ENCODE measurements at regions not wholly inside any gene's neighbourhood (a gene's known extent, or its start where the extent isn't known, plus 50 kb on each side); places are given as distances from the start of the nearest gene placed in this dataset.
"Not testable (repeated sequence)": the region's sequence is repeated elsewhere in the genome, so short reads cannot be mapped to it uniquely, and the experiment has no call there.

- peak; percentile 15 for DNase-seq (ENCODE audit: low spot score)
Measured at GRCh38 chr3:72660270-72661114, 187.8 kb downstream of the SHQ1 start.

DNA sequence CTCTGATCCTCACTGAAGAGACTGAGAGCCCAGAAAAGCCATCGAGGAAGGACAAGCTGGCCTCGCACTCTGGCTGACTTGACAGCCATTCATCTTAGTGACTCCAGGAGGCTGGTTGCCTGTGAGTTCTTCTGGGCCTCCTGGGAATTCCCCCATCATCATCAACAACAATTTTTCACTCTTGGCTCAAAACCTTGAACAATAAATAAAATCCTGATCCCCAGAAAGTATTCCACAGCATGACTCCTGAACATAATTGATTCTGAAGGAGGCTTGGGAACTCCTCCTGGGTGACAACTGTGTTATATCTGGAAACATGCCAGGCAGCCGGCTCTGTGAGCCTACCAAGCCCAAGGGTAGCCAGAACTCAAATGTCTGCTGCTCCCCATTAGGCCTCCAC is 188.6 kb downstream of the SHQ1 start:
- DNase-seq (ENCODE audit: low spot score), result peak; percentile 22

GRCh38 chr3:72659188-72659587 is 189.1 kb downstream of the SHQ1 start:
- no peak for DNase-seq (ENCODE audit: low spot score)

DNA sequence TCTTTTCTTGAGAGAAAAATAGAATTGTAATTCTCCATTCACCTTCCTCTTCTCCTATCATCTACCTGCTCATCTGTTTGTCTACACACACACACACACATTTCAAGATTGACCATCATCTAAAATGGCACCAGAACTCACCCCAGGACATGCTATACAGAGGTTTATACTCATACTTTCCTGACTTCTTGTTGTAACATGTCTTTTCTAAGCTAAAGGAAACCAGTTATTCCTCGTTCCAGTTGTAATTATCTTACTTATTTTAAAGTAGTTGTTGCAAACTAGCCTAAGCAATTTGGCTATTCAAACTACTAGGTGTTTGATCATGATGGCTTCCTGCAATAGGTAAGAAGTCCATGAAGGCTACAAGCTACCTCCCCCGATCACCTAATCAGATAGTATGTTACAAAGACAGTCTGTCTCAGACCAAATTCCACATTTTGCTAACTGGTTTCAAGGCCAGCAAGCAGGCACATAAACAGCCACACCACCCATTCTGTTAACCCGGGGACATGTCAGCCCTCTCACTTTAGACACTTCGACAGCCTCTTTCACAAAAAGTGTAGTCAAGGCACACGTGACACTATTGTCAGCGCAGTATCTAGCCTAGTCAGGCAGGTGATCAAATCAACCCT is 189.7 kb downstream of the SHQ1 start:
- DNase-seq (ENCODE audit: low spot score), result no peak

- DNase-seq (ENCODE audit: low spot score), result peak; percentile 40
Measured at GRCh38 chr3:72657666-72658065, 190.6 kb downstream of the SHQ1 start.

DNA sequence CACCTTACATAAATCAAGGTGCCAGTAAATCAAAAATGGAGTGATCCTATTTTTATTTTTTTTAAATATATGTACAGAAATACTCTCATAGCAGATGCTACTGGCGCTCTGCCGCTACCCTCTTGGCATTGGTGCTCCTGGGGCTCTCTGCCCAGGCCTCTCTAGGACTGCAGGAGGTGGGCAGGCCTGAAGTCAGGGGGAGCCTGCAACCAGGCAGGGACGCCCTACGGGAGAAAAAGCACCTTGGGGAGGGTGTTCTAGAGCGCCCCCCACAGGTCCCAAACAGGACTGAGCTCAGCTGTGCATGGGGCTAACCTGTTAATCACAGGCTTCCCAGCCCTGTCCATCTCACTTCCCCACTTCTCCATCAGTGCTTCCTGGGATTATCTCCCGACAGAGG is 192.5 kb downstream of the SHQ1 start:
- no peak for DNase-seq (ENCODE audit: low spot score)

DNA sequence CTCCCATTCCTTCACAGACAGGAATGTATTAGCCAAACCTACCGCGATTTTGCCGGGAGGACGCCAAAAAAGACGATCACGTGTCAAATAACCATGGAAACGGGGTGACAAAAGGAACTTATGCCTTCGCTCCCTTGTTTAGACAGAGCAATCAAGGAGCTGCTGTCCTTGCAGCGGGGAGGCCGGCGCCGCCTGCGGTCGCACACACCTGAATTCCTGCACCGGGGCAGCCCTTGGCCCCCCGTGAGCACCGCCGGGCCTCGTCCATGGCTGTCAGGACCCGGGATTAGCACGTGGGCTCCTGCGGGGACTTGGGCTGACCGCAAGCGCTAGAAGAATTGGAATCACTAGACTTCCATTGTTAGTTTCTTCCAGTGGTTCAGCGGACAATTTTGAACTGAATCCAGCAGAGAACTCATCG is 193.1 kb downstream of the SHQ1 start:
- peak; percentile 6 for DNase-seq (ENCODE audit: low spot score)

DNA sequence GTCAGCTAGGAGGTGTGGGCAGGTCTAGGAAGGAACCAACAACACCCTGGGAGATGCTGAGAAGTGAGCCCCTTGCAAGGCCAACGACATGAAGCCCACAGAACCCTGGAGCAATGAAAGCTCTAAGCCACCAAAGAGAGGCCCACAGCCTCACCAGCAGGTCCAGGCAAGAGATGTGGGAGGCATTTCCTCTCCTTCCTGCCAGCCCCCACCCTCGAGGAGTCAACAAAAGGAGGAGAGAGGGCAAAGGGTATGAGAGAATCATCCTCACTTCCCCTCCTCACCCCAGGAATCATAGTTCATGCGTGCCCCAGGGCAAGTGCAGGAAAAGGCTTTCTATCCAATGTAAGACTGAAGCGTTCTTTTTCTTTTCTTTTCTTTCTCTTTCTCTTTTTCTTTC is 195.8 kb downstream of the SHQ1 start:
- no peak for DNase-seq (ENCODE audit: low spot score)

- no peak for DNase-seq (ENCODE audit: low spot score)
Measured at GRCh38 chr3:72651498-72651897, 196.7 kb downstream of the SHQ1 start.

GRCh38 chr3:72646263-72646662 is 202.0 kb downstream of the SHQ1 start:
- no peak for DNase-seq (ENCODE audit: low spot score)

DNA sequence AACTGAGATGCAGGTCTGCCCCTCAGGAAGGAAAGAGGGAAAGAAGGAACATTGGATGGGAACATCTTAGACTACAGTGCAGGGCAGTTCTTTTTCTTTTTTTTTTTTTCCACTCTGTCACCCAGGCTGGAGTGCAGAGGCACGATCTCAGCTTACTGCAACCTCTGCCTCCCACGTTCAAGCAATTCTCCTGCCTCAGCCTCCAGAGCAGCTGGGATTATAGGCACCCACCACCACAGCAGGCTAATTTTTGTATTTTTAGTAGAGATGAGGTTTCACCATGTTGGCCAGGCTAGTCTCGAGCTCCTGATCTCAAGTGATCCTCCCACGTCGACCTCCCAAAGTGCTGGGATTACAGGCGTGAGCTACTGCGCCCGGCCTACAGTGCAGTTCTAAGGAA is 204.6 kb downstream of the SHQ1 start:
- DNase-seq (ENCODE audit: low spot score), result not testable (repeated sequence)

GRCh38 chr3:72641684-72642083 is 206.6 kb downstream of the SHQ1 start:
- peak; percentile 41 for DNase-seq (ENCODE audit: low spot score)

GRCh38 chr3:72641072-72641471 is 207.2 kb downstream of the SHQ1 start:
- DNase-seq (ENCODE audit: low spot score), result no peak

- DNase-seq (ENCODE audit: low spot score), result no peak
Measured at GRCh38 chr3:72636969-72637597, 211.2 kb downstream of the SHQ1 start.

GRCh38 chr3:72635551-72635950 is 212.7 kb downstream of the SHQ1 start:
- no peak for DNase-seq (ENCODE audit: low spot score)

GRCh38 chr3:72634128-72634527 is 214.1 kb downstream of the SHQ1 start:
- DNase-seq (ENCODE audit: low spot score), result no peak

- DNase-seq (ENCODE audit: low spot score), result peak; percentile 26
Measured at GRCh38 chr3:72633534-72633933, 214.7 kb downstream of the SHQ1 start.

GRCh38 chr3:72633121-72633520 is 215.1 kb downstream of the SHQ1 start:
- DNase-seq (ENCODE audit: low spot score), result peak; percentile 78

- DNase-seq (ENCODE audit: low spot score), result peak; percentile 42
Measured at GRCh38 chr3:72632129-72632528, 216.1 kb downstream of the SHQ1 start.

DNA sequence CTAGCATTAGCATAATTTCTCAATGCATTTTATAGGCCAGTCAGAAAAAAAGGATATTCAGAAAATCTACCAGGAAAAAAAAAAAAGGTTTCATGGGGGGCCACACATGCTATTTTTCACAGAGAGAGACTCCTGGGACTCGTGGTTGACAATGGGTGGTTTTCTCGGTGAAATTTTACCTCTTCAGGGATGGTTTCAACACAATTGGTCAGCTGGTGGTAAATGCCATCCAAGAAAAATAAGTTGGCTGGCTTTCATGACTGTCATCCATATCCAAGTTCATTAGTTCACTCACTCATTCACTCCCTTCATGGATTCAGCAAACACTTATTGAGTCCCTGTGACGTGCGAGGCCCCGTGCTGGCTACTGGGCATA is 217.3 kb downstream of the SHQ1 start:
- DNase-seq (ENCODE audit: low spot score), result peak; percentile 9

GRCh38 chr3:72630327-72630968 is 217.8 kb downstream of the SHQ1 start:
- DNase-seq (ENCODE audit: low spot score), result peak; percentile 69

GRCh38 chr3:72629191-72629631 is 219.0 kb downstream of the SHQ1 start:
- peak; percentile 66 for DNase-seq (ENCODE audit: low spot score)

GRCh38 chr3:72628065-72628464 is 220.2 kb downstream of the SHQ1 start:
- DNase-seq (ENCODE audit: low spot score), result no peak
